ENCODE measurements at regions not wholly inside any gene's neighbourhood (a gene's known extent, or its start where the extent isn't known, plus 50 kb on each side); places are given as distances from the start of the nearest gene placed in this dataset.

GRCh38 chr7:131274986-131275385 lies 52.7 kb upstream of the MKLN1 start:
- no peak overlapping the region for H3K9ac ChIP-seq (ENCODE audit: low read depth, low read length)
- H3K27ac ChIP-seq (ENCODE audit: low read length), result no peak overlapping the region
- DNase-seq (no peak), ATAC-seq (ENCODE audit: insufficient read depth, low read depth) (no peak)
- H3K4me1 ChIP-seq (ENCODE audit: insufficient read depth, low read length), result no peaks in the 10 kb centered on the region
- H3K4me3 ChIP-seq (ENCODE audit: low read depth in 1 of 2, low read length in 2 of 2), result no peak overlapping the region
- no peaks in the 10 kb centered on the region for H3K9me3 ChIP-seq (ENCODE audit: insufficient read depth, low read length, severe bottlenecking)
- H3K79me2 ChIP-seq (ENCODE audit: insufficient read depth, low read length), result no peaks in the 10 kb centered on the region
- no peaks in the 10 kb centered on the region for H4K20me1 ChIP-seq (ENCODE audit: insufficient read depth, low read length)
- no peak overlapping the region for H3K4me2 ChIP-seq (ENCODE audit: insufficient read depth, low read length)
- no peaks in the 10 kb centered on the region for H3K36me3 ChIP-seq (ENCODE audit: insufficient read depth, low read length)
- TF ChIP-seq EZH2 (IDR thresholded peaks at IDR 0.05; ENCODE audit: borderline replicate concordance, low read depth, low read length, severe bottlenecking), result no peak
- TF ChIP-seq, protein P1, sequence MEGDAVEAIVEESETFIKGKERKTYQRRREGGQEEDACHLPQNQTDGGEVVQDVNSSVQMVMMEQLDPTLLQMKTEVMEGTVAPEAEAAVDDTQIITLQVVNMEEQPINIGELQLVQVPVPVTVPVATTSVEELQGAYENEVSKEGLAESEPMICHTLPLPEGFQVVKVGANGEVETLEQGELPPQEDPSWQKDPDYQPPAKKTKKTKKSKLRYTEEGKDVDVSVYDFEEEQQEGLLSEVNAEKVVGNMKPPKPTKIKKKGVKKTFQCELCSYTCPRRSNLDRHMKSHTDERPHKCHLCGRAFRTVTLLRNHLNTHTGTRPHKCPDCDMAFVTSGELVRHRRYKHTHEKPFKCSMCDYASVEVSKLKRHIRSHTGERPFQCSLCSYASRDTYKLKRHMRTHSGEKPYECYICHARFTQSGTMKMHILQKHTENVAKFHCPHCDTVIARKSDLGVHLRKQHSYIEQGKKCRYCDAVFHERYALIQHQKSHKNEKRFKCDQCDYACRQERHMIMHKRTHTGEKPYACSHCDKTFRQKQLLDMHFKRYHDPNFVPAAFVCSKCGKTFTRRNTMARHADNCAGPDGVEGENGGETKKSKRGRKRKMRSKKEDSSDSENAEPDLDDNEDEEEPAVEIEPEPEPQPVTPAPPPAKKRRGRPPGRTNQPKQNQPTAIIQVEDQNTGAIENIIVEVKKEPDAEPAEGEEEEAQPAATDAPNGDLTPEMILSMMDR (IDR thresholded peaks at IDR 0.05; ENCODE audit: borderline replicate concordance, extremely low read depth, low read length, poor library complexity, severe bottlenecking), result no peak
- no peak overlapping the region for H2AFZ ChIP-seq (ENCODE audit: low read depth, low read length)
- H3K27me3 ChIP-seq (ENCODE audit: insufficient read depth, low read length, poor library complexity), result no peaks in the 10 kb centered on the region

DNA sequence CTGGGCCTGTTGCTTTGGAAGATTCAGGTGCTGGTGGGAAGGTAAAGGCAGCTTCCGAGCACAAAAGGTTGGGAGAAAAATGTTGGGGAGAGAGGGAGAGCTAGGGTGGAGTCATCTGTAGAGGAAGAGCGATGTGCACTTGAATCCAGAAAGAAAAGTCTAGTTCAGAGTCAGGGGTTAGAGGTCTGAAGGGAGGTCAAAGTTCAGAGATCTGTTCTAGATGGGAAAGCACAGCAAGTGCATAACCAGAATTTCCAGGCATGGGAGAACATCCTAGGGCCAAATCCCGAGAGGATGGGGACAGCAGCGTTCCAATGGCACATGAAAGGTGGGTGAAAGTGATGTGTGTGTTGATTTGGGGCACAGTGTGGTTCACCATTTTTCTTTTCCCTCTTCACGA lies 51.5 kb upstream of the MKLN1 start:
- Histone ChIP-seq H2AFZ (ENCODE audit: low read depth, low read length) (no peak overlapping the region), H3K36me3 (ENCODE audit: insufficient read depth, low read length) (no peaks in the 10 kb centered on the region), H3K4me2 (ENCODE audit: insufficient read depth, low read length) (no peak overlapping the region), H3K4me1 (ENCODE audit: insufficient read depth, low read length) (no peaks in the 10 kb centered on the region), H3K27ac (ENCODE audit: low read length) (no peak overlapping the region), H4K20me1 (ENCODE audit: insufficient read depth, low read length) (no peaks in the 10 kb centered on the region), H3K9me3 (ENCODE audit: insufficient read depth, low read length, severe bottlenecking) (no peaks in the 10 kb centered on the region), H3K9ac (ENCODE audit: low read depth, low read length) (no peak overlapping the region), H3K4me3 (ENCODE audit: low read depth in 1 of 2, low read length in 2 of 2) (no peak overlapping the region), H3K79me2 (ENCODE audit: insufficient read depth, low read length) (no peaks in the 10 kb centered on the region), H3K27me3 (ENCODE audit: insufficient read depth, low read length, poor library complexity) (no peaks in the 10 kb centered on the region)
- DNase-seq (no peak), ATAC-seq (ENCODE audit: insufficient read depth, low read depth) (no peak)
- no peak for TF ChIP-seq EZH2 (IDR thresholded peaks at IDR 0.05; ENCODE audit: borderline replicate concordance, low read depth, low read length, severe bottlenecking)
- TF ChIP-seq, protein P1 (IDR thresholded peaks at IDR 0.05; ENCODE audit: borderline replicate concordance, extremely low read depth, low read length, poor library complexity, severe bottlenecking), result no peak

- Histone ChIP-seq H3K9ac (ENCODE audit: low read depth, low read length) (no peak overlapping the region), H4K20me1 (ENCODE audit: insufficient read depth, low read length) (no peaks in the 10 kb centered on the region), H3K27me3 (ENCODE audit: insufficient read depth, low read length, poor library complexity) (no peaks in the 10 kb centered on the region), H3K79me2 (ENCODE audit: insufficient read depth, low read length) (no peaks in the 10 kb centered on the region), H2AFZ (ENCODE audit: low read depth, low read length) (no peak overlapping the region), H3K4me1 (ENCODE audit: insufficient read depth, low read length) (no peaks in the 10 kb centered on the region), H3K9me3 (ENCODE audit: insufficient read depth, low read length, severe bottlenecking) (no peaks in the 10 kb centered on the region), H3K4me3 (ENCODE audit: low read depth in 1 of 2, low read length in 2 of 2) (no peak overlapping the region), H3K27ac (ENCODE audit: low read length) (no peak overlapping the region), H3K36me3 (ENCODE audit: insufficient read depth, low read length) (no peaks in the 10 kb centered on the region), H3K4me2 (ENCODE audit: insufficient read depth, low read length) (no peak overlapping the region)
- ATAC-seq (ENCODE audit: insufficient read depth, low read depth) (no peak), DNase-seq (no peak)
- TF ChIP-seq, protein P1 (IDR thresholded peaks at IDR 0.05; ENCODE audit: borderline replicate concordance, extremely low read depth, low read length, poor library complexity, severe bottlenecking), result no peak
- no peak for TF ChIP-seq EZH2 (IDR thresholded peaks at IDR 0.05; ENCODE audit: borderline replicate concordance, low read depth, low read length, severe bottlenecking)
Observed at GRCh38 chr7:131276748-131277147, 50.9 kb upstream of the MKLN1 start.
